Right renal pelvis (tissue), 4 donors: ENCODE measurements at regions not wholly inside any gene's neighbourhood (a gene's known extent, or its start where the extent isn't known, plus 50 kb on each side); places are given as distances from the start of the nearest gene placed in this dataset.
"Not testable (repeated sequence)": the region's sequence is repeated elsewhere in the genome, so short reads cannot be mapped to it uniquely, and the experiment has no call there.

Experiments used
- DNase-seq, 4 donors: peaks; one replicate each; pipeline ENCODE4 v3.0.0-alpha.2; 2013; ENCODE audit warnings: low read depth in 4 of 4, low spot score in 3 of 4, missing footprints in 1 of 4

DNA sequence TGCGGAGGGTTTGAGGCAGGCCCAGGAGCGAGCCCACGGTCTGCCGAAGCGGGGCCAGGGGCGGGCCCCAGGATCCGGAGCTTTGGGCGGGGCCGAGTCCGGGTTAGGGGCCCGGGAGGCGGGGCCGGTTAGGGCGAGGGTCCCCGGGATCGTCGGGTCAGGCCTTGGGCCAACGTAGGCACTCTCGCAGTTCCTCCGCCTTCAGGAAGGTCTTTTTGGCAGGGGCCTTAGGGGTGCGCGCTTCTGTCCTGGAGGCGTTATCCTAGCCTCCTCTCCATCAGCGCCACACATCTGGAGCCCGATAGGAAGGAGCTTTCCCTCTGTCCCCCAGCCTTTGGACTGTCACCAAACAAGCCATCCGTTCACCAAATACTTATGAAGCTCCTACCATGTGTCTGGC lies 131.8 kb upstream of the ALDH3B2 start:
- DNase-seq = not testable (repeated sequence)

DNA sequence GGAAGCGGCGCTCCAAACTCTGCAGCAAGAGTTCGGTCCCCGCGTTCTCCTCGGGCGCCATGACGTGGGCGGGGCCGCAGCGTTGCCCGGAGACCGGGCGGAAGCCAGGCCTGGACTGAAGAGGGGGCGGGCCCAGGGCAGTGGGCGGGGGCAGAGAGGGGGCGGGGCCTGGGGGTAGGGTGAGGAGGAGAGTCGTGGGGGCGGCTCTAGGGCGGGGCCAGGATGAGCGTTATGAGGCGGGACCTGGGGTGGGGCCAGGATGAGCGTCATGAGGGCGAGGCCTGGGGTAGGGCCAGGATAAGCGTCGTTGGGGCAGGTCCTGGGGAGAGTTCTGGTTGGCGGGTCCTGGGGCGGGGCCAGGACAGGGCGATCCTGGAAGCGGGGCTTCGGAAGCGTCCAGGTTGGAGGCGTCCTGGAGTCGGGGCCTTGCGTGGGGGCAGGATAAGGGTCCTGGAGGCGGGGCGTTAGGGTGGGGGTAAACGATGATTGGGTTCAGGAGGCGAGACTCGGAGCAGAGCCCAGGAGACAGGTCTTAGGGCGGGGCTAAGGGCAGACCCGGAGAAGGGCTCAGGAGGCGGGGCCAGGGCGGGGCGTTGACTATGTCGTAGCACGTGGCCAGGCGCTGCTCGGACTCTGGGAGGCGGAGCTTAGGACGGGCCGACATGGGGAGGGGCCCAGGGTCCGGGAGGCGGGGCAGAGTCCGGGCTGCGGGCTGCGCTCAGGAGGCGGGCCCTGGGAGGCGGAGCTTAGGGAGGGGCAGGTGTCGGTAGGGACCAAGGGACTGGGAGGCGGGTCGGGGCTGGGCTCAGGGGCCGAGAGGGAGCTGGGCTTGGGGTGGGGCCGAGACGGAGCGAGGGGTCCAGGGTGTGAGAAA lies 131.1 kb upstream of the ALDH3B2 start:
- peak; percentile 84 to 91 (median 86) for DNase-seq

DNA sequence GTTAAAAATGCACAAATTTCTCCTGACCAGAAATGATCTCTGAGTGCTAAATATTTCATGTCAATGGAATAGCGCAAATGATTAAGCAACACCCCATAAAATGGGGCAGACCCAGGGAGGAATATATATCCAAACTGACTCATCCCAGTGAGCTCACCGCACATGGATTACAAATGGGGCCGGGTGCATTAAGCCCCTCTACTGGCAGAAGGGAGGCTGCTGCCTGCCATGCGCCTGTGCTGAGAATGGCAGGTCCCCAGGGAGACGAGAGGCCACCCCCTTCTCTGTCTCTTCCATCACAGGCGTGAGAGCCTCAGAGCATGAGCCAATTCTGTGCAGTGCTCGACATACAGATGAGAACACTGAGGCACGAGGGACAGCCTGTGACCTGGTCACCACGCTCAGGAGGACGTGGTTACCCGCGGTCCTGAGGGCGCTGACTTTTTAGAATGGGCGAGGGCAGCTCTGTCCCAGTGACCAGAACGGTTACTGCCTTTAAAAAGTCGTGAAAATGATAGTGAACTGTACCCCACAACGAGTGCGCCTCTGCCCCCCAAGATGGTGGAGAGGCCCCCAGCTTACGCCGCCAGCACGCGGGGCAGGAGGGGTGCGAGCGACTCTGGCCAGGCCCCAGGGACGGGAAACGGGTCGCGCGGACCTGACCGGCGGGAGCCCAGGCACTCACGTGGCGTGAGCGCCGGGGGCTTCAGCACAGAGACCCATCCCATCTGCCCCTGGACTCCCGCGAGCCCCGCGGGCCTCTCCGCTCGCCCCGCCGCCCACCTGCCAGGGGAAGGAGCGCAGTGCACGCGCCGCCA lies 130.2 kb upstream of the ALDH3B2 start:
- DNase-seq = not testable (repeated sequence)

DNA sequence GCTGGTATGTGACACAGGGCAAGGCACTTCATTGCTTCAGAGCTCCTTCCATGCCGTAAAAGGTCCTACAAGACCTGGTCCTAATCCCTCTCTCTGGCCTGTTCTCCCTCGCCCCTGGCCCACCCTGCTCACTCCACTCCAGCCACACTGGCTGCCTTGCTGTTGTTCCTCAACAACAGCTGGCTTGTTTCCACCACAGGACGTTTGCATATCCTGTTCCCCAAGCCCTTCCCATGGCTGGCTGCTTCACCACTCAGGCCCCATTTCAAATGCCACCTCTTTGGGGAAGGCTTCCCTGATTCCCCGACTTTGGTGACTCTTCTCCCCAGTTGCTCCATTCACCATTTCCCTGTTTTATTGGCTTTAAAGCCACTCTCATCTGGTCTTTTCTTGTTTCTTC lies 129.1 kb upstream of the ALDH3B2 start:
- DNase-seq = not testable (repeated sequence)

DNA sequence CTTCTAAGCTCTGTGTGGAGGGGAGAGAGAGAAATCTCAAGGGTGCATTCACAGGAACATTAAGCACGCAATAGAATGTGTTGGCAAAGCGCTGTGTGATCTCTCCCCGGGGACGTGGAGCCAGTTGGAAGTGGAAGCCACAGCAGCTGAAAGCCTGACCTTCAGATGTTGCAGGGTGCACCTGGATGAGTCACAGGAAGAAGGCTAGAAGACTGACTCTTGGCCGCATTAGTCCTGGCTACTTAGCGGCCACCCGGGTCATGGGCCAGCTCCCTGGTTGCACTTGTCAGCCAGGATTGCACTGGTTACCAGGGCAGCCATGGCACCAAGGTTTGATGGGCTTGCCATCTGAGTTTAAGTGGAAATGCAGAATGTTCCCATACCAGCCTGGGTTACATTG lies 128.6 kb upstream of the ALDH3B2 start:
- not testable (repeated sequence) for DNase-seq

DNA sequence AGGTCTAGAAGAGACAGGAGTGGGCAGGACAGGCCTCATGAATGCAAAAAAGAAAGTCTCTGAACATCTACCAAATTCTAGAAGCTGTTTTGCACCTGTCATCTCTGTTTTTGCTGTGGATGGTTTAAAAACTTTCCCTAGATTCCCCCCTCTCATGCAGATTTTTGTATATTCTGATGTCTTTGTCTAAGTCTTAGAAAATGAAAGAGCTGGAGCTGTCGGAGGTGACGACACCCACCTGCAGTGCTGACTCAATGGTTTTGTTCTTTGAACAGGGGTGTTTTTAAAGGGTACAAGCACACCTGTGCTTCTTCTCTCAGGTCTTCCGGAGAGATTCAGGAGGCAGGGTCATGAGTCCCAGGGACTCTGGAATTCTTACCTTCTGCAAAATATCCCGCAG lies 128.2 kb upstream of the ALDH3B2 start:
- DNase-seq = not testable (repeated sequence)

DNA sequence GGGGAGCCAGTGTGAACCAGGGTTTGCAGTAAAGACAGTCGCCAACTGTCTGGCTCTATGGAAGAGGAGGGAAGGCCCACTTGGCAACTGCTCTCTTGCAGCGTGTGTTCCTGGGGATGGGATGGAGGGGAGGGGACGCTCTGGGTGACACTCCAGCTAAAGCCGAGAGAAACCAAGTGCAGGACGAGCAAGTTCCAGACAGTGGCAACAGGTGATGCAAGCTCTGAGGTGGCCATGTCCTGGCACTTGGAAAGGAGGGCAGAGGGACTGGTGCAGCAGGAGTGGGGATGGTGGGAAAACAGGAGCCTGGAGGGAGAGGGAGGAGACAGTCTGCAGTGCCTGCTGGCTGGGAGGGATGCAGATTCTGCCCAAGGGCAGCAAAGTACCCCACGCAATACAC lies 127.0 kb upstream of the ALDH3B2 start:
- not testable (repeated sequence) for DNase-seq

DNA sequence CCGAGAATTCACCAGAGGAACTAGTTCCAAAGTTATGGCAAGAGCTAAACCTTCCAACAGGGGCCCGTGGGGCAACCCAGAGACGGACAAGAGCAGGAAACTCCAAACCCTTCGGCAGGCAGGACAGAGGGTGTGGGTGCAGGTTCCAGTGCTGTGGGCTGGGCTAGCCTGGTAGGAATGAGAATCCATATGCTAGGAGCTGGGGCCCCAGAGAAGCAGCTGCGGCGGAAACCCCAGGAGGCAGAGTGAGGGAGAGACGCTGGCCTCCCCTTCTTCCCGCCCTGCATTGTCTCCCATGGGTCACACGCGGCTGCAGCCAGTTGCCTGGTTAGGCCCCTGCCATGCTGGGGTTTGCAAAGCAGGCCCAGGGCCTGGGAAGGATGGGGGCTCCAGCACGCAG lies 126.2 kb upstream of the ALDH3B2 start:
- DNase-seq = not testable (repeated sequence)

DNA sequence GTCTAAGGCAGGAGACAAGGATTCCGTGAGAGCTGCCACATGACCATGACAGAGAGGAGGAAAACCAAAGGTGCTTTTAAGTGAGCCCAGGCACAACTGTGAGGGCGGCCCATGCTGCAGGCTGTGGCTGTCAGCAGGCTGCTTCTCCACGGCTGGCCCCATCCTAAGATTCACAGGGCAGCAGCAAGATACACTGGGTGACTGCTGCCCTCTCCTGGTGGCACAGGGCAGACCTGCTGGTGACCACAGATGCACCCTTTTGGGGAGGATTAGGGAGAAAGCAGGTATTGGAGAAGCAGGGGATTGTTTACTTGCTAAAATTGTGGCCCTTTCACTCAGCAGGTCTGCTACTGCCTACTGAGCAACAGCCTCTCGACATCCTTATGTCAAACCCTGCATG lies 125.4 kb upstream of the ALDH3B2 start:
- DNase-seq = not testable (repeated sequence)

DNA sequence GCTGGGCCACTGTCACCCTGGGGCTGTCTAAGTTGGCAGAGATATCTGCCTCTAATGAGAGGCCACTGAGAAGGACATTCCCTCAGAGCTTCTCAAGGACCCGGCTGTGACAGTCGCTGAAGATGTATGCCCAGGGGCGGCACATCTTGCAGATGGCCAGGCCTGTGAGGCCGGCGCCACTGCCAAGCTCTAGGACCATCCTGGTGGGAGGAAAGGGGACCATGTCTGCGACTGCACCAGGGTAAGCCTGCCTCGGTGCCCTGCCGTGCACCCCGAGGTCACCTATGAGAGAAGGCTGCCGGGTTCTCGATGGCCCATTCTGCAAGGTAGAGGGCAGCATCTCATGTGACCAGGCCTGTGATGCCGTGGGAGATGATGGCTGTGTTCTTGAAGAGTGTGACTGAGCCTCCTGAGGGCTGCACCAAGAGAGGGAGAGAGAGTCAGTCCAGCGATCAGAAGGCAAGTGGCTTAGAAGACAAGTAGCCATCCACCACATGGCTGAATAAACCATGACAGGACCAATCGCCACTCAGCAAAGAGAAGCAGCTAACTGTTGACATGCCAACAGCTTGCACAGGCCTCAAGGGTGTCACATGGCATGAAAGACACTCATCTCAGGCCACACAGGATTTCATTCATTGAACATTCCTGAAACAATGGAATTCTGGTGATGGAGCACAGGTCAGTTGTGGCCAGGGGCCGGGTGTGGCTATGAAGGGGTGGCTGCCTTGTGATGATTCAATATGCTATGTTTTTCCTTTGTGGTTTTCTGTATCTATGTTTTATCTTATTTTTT lies 123.5 kb upstream of the ALDH3B2 start:
- not testable (repeated sequence) for DNase-seq

DNA sequence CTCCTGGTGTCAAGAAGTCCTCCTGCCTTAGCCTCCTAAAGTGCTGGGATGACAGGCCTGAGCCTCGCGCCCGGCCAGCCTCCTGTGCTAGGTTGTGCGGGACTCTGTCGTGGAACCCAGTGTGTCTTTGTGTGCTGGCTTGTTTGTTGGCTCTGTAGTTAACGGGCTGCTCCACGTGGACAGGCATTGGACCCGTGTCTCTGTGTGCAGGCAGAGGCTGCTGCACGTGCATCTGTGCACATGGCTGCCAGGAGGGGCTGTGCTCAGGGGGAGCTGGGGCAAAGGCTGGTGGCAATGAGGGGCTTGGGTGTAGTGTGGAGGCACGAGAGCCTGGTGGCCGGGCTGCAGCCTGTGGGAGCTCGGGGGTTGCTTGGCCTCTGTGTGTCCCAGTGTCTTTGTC lies 121.3 kb upstream of the ALDH3B2 start:
- DNase-seq = no peak

DNA sequence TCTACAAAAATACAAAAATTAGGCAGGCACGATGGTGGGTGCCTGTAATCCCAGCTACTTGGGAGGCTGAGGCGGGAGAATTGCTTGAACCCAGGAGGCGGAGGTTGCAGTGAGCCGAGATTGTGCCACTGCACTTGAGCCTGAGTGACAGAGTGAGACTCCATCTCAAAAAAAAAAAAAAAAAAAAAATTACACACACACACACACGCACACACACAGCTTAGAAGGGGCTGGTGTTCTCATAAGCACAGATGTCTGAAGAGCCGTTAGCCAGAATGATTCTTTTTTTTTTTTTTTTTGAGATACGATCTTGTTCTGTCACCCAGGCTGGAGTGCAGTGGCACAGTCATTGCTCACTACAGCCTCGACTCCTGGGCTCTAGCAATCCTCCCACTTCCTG lies 119.3 kb upstream of the ALDH3B2 start:
- not testable (repeated sequence) for DNase-seq

DNA sequence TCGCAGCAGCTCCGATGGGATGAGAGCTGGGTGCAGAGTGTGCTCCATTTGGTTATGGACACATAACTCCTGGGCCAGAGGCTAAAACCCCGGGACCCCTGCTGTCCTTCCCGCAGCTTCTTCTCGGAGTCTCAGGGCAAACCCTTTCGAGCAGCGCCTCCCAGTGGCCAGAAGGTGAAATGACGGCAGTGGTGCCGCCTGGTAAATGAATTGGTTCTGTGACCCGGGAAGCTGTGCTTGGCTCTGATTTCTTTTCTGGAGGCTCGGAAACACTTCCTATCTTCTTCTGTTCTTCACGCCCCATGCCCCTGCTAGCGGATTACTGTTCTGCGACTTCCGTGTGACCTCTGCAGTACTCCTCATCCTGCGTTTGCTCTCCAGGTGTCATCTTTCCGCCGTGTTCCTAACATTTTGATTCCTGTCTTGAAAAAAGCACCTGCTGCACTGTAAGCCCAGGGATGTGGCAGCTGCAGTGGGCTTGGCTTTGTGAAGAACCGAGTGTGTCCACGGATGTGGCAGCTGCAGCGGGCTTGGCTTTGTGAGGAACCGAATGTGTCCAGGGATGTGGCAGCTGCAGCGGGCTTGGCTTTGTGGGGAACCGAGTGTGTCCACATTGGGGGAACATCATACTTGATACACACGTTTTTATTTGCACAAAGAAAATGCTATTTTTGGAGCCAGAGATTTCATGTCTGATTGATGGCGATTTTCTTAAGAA lies 118.0 kb upstream of the ALDH3B2 start:
- DNase-seq = not testable (repeated sequence)

DNA sequence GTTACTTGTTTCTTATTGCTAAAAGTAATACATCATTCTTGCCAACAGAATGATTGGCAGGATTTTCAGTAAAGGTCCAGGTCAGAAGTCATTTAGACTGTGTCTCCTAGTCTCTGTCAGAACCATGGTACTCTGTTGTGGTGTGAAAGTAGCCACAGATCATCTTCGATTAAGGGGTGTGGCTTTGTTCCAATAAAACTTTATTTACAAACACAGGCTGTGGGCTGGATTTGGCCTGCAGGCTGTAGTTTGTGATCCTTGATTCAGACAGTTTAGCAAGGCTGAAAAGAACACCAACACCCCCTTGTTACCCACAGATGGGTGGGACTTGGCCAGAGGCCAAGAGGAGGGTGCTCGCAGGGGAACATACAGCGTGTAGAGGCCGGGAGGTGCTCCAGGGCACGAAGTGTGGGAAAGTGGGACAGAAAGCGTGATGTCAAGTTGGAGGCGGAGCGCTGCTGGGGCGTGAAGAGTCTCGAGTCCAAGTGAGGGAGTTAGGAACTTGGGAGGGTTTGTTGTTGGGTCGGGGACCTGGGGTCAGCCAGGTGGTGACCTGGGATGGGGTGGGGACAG lies 117.3 kb upstream of the ALDH3B2 start:
- DNase-seq = not testable (repeated sequence)

DNA sequence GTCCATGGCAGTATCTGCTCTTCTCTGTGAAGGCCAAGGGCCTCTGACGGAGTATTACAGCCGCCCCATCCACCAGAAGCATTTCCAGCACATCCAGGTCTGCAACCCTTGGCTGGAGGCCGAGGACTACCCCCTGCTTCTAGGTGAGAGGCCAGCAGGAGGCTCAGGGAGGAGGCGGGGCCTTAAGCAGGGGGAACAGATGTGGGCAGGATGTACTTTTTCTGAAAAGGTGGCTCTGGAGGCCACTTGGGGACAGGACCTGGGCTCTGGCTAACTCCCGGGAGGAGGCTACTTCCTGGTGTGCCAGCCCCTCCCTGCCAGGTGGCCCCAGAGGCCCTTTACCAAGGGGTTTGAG lies 113.9 kb upstream of the ALDH3B2 start:
- not testable (repeated sequence) for DNase-seq

DNA sequence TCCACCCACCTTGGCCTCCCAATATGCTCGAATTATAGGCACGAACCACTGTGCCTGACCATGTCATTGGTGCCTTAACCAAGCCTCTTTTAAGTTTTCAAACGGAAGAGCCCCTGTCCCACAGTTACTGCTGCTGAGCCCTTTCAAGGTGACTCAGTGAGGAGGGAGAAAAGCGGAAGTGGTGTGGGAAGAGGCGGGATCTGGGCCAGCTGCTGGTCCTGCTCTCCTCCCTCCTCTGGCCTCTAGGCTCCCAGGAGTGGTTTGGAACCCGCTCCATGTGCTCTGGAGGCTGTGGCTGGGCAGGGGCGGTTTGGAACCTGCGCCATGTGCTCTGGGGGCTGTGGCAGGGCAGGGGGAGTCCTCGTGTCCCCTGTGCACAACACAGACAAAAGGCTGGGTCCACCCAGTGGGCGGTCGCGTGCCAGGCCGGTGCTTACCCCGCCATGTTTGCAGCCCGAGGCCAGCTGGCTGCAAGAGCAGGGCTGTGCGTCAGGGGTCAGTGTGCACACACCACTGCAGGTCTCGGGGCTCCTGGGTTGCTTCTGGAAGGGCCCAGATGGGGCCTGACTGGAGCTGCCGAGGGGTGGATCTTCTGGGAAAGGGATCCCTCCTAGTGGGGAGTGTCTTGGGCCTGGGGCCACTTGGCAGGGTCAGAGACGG lies 113.4 kb upstream of the ALDH3B2 start:
- not testable (repeated sequence) for DNase-seq

DNA sequence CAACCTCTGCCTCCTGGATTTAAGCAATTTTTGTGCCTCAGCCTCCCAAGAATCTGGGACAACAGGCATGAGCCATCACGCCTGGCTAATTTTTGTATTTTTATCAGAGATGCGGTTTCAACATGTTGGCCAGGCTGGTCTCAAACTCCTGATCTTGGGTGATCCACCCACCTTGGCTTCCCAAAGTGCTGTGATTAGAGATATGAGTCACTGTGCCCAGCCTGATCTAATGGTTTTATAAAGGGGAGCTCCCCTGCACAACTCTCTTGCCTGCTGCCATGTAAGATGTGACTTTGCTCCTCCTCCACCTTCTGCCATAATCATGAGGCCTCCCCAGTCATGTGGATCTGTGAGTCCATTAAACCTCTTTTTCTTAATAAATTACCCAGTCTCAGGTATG lies 107.5 kb upstream of the ALDH3B2 start:
- DNase-seq = not testable (repeated sequence)

DNA sequence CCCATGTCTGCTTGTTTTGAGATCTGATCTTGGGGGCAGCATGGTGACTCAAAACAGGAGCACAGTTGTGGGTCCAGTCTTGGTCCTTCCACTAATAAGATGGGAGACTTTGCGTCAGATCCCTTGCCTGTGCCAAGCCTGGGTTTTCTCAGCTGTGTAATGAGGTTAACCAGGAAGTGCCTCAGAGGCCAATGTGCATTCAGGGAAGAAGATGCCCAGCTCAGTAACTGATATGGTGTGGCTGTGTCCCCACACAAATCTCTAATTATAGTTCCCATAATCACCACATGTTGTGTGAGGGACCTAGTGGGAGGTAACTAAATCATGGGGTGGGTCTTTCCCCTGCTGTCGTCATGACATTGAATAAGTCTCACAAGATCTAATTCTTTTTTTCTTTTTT lies 107.1 kb upstream of the ALDH3B2 start:
- DNase-seq = not testable (repeated sequence)

DNA sequence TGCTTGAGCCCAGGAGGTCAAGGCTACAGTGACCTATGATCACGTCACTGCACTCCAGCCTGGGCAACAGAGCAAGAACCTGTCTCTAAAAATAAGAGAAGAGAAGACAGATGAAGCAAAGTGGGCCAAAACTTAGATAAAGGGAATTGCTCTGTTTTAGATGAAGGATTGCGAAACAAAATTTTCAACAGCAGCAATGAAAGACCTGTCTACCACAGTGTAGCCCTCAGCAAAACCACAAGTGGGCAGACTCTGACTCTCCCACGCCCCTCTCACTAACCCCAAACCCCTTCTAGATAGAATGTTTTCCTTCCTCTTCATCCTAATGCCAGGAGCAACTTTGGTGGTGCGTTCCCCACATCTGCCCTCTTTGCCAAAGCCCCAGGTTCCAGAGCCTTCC lies 105.6 kb upstream of the ALDH3B2 start:
- no peak for DNase-seq
